ENCODE measurements at regions not wholly inside any gene's neighbourhood (a gene's known extent, or its start where the extent isn't known, plus 50 kb on each side); places are given as distances from the start of the nearest gene placed in this dataset.

GRCh38 chr3:182092662-182093262 lies 381.0 kb downstream of the SOX2 start:
- no peak for DNase-seq

GRCh38 chr3:182094321-182094720 lies 382.6 kb downstream of the SOX2 start:
- DNase-seq = no peak

- DNase-seq = no peak
Observed at GRCh38 chr3:182104881-182105280, 393.2 kb downstream of the SOX2 start.

GRCh38 chr3:182105875-182106274 lies 394.1 kb downstream of the SOX2 start:
- no peak for DNase-seq

- no peak for DNase-seq
Observed at GRCh38 chr3:182108371-182108770, 396.6 kb downstream of the SOX2 start.

- DNase-seq = no peak
Observed at GRCh38 chr3:182111967-182112366, 400.2 kb downstream of the SOX2 start.

- DNase-seq = no peak
Observed at GRCh38 chr3:182115328-182116015, 403.7 kb downstream of the SOX2 start.

- no peak for DNase-seq
Observed at GRCh38 chr3:182116386-182116785, 404.7 kb downstream of the SOX2 start.

- no peak for DNase-seq
Observed at GRCh38 chr3:182117131-182117530, 405.4 kb downstream of the SOX2 start.

- DNase-seq = no peak
Observed at GRCh38 chr3:182117583-182117982, 405.9 kb downstream of the SOX2 start.

GRCh38 chr3:182118066-182118465 lies 406.3 kb downstream of the SOX2 start:
- DNase-seq = no peak

GRCh38 chr3:182121401-182121800 lies 409.7 kb downstream of the SOX2 start:
- DNase-seq = no peak

GRCh38 chr3:182122779-182123178 lies 411.1 kb downstream of the SOX2 start:
- DNase-seq = no peak

GRCh38 chr3:182124187-182124586 lies 412.5 kb downstream of the SOX2 start:
- DNase-seq = no peak

GRCh38 chr3:182124716-182125115 lies 413.0 kb downstream of the SOX2 start:
- DNase-seq = no peak

- no peak for DNase-seq
Observed at GRCh38 chr3:182129740-182130139, 418.0 kb downstream of the SOX2 start.

- no peak for DNase-seq
Observed at GRCh38 chr3:182133752-182134151, 422.0 kb downstream of the SOX2 start.

- no peak for DNase-seq
Observed at GRCh38 chr3:182135056-182135455, 423.3 kb downstream of the SOX2 start.

- DNase-seq = no peak
Observed at GRCh38 chr3:182136008-182136910, 424.5 kb downstream of the SOX2 start.

GRCh38 chr3:182138393-182138792 lies 426.7 kb downstream of the SOX2 start:
- DNase-seq = no peak

- no peak for DNase-seq
Observed at GRCh38 chr3:182139627-182140357, 428.1 kb downstream of the SOX2 start.

- no peak for DNase-seq
Observed at GRCh38 chr3:182142928-182143327, 431.2 kb downstream of the SOX2 start.

GRCh38 chr3:182143903-182144302 lies 432.2 kb downstream of the SOX2 start:
- no peak for DNase-seq

Measured in activated gamma-delta T cell treated with Interleukin-2 at 50 U/mL for 16 hours (primary cell).